ENCODE measurements at regions not wholly inside any gene's neighbourhood (a gene's known extent, or its start where the extent isn't known, plus 50 kb on each side); places are given as distances from the start of the nearest gene placed in this dataset.

- TF ChIP-seq, protein P1, sequence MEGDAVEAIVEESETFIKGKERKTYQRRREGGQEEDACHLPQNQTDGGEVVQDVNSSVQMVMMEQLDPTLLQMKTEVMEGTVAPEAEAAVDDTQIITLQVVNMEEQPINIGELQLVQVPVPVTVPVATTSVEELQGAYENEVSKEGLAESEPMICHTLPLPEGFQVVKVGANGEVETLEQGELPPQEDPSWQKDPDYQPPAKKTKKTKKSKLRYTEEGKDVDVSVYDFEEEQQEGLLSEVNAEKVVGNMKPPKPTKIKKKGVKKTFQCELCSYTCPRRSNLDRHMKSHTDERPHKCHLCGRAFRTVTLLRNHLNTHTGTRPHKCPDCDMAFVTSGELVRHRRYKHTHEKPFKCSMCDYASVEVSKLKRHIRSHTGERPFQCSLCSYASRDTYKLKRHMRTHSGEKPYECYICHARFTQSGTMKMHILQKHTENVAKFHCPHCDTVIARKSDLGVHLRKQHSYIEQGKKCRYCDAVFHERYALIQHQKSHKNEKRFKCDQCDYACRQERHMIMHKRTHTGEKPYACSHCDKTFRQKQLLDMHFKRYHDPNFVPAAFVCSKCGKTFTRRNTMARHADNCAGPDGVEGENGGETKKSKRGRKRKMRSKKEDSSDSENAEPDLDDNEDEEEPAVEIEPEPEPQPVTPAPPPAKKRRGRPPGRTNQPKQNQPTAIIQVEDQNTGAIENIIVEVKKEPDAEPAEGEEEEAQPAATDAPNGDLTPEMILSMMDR (IDR thresholded peaks at IDR 0.05; ENCODE audit: low read depth, low read length), result no peak
- TF ChIP-seq EZH2phosphoT487 (IDR thresholded peaks at IDR 0.05; ENCODE audit: low read depth), result no peak
Measured at GRCh38 chr12:108021141-108021540, 107.9 kb upstream of the WSCD2 start.
